ENCODE measurements at regions not wholly inside any gene's neighbourhood (a gene's known extent, or its start where the extent isn't known, plus 50 kb on each side); places are given as distances from the start of the nearest gene placed in this dataset.

- H3K9me3 Mint-ChIP-seq: no peaks in the 10 kb centered on the region
- ATAC-seq (ENCODE audit: poor library complexity): no peak
- intact Hi-C loops (cut with DNase I, micrococcal nuclease): no loop called here
These were observed 226.4 kb upstream of the HABP2 start for GRCh38 chr10:113326160-113327111.

GRCh38 chr10:113329121-113329596 is 223.7 kb upstream of the HABP2 start:
- H3K4me1 Mint-ChIP-seq (ENCODE audit: low read depth): no peaks in the 10 kb centered on the region
- no peak overlapping the region for H3K4me3 Mint-ChIP-seq
- intact Hi-C loops (cut with DNase I, micrococcal nuclease): no loop called here
- no peak for DNase-seq
- no peaks in the 10 kb centered on the region for H3K27me3 Mint-ChIP-seq
- no peaks in the 10 kb centered on the region for H3K4me1 ChIP-seq (ENCODE audit: insufficient read depth, low read length)
- H3K9me3 ChIP-seq (ENCODE audit: control insufficient read depth in 1 of 2, insufficient read depth in 1 of 2, low read length in 2 of 2): no peaks in the 10 kb centered on the region
- no peak overlapping the region for H3K4me3 ChIP-seq (ENCODE audit: low read length)
- CTCF ChIA-PET: no interaction called here
- H3K36me3 ChIP-seq (ENCODE audit: insufficient read depth, low read length): no peaks in the 10 kb centered on the region
- no peak for TF ChIP-seq CTCF (IDR thresholded peaks at IDR 0.05)
- no peak overlapping the region for H3K27ac ChIP-seq (ENCODE audit: low read depth in 1 of 2, low read length in 2 of 2)
- no peak for ATAC-seq (ENCODE audit: poor library complexity)
- H3K27me3 ChIP-seq (ENCODE audit: control insufficient read depth in 1 of 2, insufficient read depth in 2 of 2, low read length in 2 of 2): no peaks in the 10 kb centered on the region
- H3K27ac Mint-ChIP-seq: no peak overlapping the region
- no peaks in the 10 kb centered on the region for H3K9me3 Mint-ChIP-seq
- H3K36me3 Mint-ChIP-seq (ENCODE audit: low read depth): no peaks in the 10 kb centered on the region
- POLR2A ChIA-PET: no interaction called here

More at GRCh38 chr10:113326160-113327111, 226.4 kb upstream of the HABP2 start:
- Histone ChIP-seq H3K27ac (ENCODE audit: low read depth in 1 of 2, low read length in 2 of 2) (no peak overlapping the region), H3K36me3 (ENCODE audit: insufficient read depth, low read length) (no peaks in the 10 kb centered on the region), H3K4me3 (ENCODE audit: low read length) (no peak overlapping the region), H3K27me3 (ENCODE audit: control insufficient read depth in 1 of 2, insufficient read depth in 2 of 2, low read length in 2 of 2) (no peaks in the 10 kb centered on the region), H3K9me3 (ENCODE audit: control insufficient read depth in 1 of 2, insufficient read depth in 1 of 2, low read length in 2 of 2) (no peaks in the 10 kb centered on the region), H3K4me1 (ENCODE audit: insufficient read depth, low read length) (peaks cover 4% of the 10 kb centered on the region)
- Mint-ChIP-seq H3K4me1 (ENCODE audit: low read depth) (no peaks in the 10 kb centered on the region), H3K27me3 (no peaks in the 10 kb centered on the region), H3K27ac (no peak overlapping the region), H3K36me3 (ENCODE audit: low read depth) (no peaks in the 10 kb centered on the region), H3K4me3 (no peak overlapping the region)
- no peak for TF ChIP-seq CTCF (IDR thresholded peaks at IDR 0.05)
- peak in 3 of 14 experiments; percentile 15 to 70 (median 58) for DNase-seq
- CTCF ChIA-PET: no interaction called here
- POLR2A ChIA-PET: no interaction called here

GRCh38 chr10:113331961-113332360 is 220.9 kb upstream of the HABP2 start:
- no peak overlapping the region for H3K27ac ChIP-seq (ENCODE audit: low read depth in 1 of 2, low read length in 2 of 2)
- Mint-ChIP-seq H3K27ac (no peak overlapping the region), H3K27me3 (no peaks in the 10 kb centered on the region), H3K9me3 (no peaks in the 10 kb centered on the region), H3K4me3 (no peak overlapping the region), H3K36me3 (ENCODE audit: low read depth) (no peaks in the 10 kb centered on the region), H3K4me1 (ENCODE audit: low read depth) (no peaks in the 10 kb centered on the region)
- ATAC-seq (ENCODE audit: poor library complexity): no peak
- TF ChIP-seq CTCF (IDR thresholded peaks at IDR 0.05): no peak
- H3K27me3 ChIP-seq (ENCODE audit: control insufficient read depth in 1 of 2, insufficient read depth in 2 of 2, low read length in 2 of 2): no peaks in the 10 kb centered on the region
- no peaks in the 10 kb centered on the region for H3K9me3 ChIP-seq (ENCODE audit: control insufficient read depth in 1 of 2, insufficient read depth in 1 of 2, low read length in 2 of 2)
- ChIA-PET POLR2A (no interaction called here), CTCF (no interaction called here)
- no peaks in the 10 kb centered on the region for H3K4me1 ChIP-seq (ENCODE audit: insufficient read depth, low read length)
- DNase-seq: no peak
- intact Hi-C loops (cut with DNase I, micrococcal nuclease): no loop called here
- no peak overlapping the region for H3K4me3 ChIP-seq (ENCODE audit: low read length)
- no peaks in the 10 kb centered on the region for H3K36me3 ChIP-seq (ENCODE audit: insufficient read depth, low read length)

Measured in CD4-positive, alpha-beta T cell (primary cell).